DOHH2 (cell line): ENCODE measurements at regions not wholly inside any gene's neighbourhood (a gene's known extent, or its start where the extent isn't known, plus 50 kb on each side); places are given as distances from the start of the nearest gene placed in this dataset.

Experiments used
- EZH2phosphoT487 ChIP-seq: fragments of 200-600 bp; sonication (generic); IDR thresholded peaks from 2 replicates; pipeline ENCODE4 v1.6.1; 2017; ENCODE audit warnings: borderline replicate concordance, mild to moderate bottlenecking, antibody characterized with exemption, low read length, moderate library complexity, mixed read lengths
- TF ChIP-seq, protein P1 (sequence below): fragments of 200-600 bp; sonication (generic); IDR thresholded peaks from one replicate; pipeline ENCODE4 v1.5.1; 2014; ENCODE audit warnings: antibody characterized with exemption, mild to moderate bottlenecking, low read depth, low read length; ENCODE audit not compliant: poor library complexity, severe bottlenecking

DNA sequence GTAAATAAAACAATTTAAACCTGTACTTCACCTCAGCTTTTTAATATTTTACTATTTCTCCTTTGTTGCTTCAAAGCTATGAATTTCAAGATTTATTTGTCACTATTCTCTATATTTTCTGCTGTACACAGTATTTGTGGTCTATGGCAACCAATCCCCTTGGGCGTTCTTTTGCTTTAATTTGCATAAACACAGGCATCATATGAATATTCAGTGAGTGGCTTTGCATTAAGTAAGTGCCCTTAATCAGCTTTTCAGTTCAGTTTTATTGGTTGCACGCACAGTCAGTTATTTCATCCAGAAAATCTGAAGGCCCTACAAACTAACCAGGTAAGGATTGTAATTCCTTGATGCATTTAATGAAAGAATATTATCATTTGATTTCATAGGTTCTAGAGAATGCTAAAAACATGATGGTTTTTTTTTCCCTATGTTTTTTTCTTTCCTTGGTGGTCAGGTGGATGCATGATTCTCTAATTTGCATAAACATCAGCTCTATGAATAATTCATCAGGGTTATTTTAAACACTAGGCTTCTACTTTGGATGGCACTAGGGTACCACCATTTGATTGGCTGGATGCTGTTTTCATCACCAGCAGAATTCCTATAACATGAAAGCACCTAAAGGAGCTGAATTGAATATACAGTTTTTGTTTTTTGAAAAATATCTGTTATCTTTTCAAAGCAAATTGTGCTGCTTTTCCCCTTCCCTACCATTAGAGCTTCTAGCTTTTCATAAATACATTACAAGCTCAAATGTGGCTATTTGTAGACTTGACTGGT lies 249.2 kb upstream of the CCNH start:
- TF ChIP-seq, protein P1, sequence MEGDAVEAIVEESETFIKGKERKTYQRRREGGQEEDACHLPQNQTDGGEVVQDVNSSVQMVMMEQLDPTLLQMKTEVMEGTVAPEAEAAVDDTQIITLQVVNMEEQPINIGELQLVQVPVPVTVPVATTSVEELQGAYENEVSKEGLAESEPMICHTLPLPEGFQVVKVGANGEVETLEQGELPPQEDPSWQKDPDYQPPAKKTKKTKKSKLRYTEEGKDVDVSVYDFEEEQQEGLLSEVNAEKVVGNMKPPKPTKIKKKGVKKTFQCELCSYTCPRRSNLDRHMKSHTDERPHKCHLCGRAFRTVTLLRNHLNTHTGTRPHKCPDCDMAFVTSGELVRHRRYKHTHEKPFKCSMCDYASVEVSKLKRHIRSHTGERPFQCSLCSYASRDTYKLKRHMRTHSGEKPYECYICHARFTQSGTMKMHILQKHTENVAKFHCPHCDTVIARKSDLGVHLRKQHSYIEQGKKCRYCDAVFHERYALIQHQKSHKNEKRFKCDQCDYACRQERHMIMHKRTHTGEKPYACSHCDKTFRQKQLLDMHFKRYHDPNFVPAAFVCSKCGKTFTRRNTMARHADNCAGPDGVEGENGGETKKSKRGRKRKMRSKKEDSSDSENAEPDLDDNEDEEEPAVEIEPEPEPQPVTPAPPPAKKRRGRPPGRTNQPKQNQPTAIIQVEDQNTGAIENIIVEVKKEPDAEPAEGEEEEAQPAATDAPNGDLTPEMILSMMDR, result no peak
- TF ChIP-seq EZH2phosphoT487, result no peak
